ENCODE measurements at regions not wholly inside any gene's neighbourhood (a gene's known extent, or its start where the extent isn't known, plus 50 kb on each side); places are given as distances from the start of the nearest gene placed in this dataset.

- TF ChIP-seq CTCF (IDR thresholded peaks at IDR 0.05; ENCODE audit: low read depth, low read length): no peak
- no peak for DNase-seq (ENCODE audit: extremely low read depth, low read depth)
Measured at GRCh38 chr10:2081501-2081900, 344.2 kb upstream of the ADARB2 start.

GRCh38 chr10:2079603-2080078 is 342.3 kb upstream of the ADARB2 start:
- no peak for TF ChIP-seq CTCF (IDR thresholded peaks at IDR 0.05; ENCODE audit: low read depth, low read length)
- no peak for DNase-seq (ENCODE audit: extremely low read depth, low read depth)

- no peak for DNase-seq (ENCODE audit: extremely low read depth, low read depth)
- no peak for TF ChIP-seq CTCF (IDR thresholded peaks at IDR 0.05; ENCODE audit: low read depth, low read length)
Measured at GRCh38 chr10:2077231-2077630, 339.9 kb upstream of the ADARB2 start.

DNA sequence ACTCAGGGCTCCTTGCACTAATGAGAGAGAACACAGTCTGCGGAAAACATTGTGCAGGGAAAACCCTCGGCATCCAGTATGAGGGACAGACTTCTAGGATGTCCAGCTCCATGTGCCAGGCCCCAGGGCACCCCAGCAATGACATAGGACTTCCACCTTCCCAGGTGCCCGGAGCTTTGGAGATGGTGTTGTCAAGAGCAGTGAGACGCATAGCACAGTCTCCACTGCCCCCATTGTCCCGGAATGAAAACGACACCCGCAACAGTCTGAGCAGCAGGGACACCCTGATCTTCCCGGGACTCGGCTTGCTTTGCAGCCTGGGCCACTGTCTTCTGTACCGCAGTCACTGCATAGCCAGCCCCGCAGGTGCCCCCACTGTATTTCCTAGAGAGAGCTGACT is 339.2 kb upstream of the ADARB2 start:
- DNase-seq (ENCODE audit: extremely low read depth, low read depth): no peak
- no peak for TF ChIP-seq CTCF (IDR thresholded peaks at IDR 0.05; ENCODE audit: low read depth, low read length)

DNA sequence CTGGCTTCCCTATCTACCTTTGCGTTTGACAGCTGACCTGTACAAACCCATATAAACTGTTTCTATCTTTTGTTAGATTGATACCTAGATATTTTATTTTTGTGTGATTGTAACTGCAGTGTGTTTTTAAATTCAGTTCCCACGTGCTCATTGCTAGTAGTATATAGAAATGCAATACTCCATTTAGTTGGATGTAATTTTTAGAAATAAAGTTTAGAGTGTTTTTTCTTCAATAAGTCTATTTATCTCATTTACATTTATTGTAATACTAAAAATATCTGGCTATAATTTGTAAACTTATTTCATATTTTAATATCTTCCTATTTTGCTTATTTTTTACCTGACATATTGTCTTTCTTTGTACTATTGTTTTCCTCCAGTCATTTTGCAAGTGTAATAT is 329.7 kb upstream of the ADARB2 start:
- DNase-seq (ENCODE audit: extremely low read depth, low read depth): no peak
- no peak for TF ChIP-seq CTCF (IDR thresholded peaks at IDR 0.05; ENCODE audit: low read depth, low read length)

DNA sequence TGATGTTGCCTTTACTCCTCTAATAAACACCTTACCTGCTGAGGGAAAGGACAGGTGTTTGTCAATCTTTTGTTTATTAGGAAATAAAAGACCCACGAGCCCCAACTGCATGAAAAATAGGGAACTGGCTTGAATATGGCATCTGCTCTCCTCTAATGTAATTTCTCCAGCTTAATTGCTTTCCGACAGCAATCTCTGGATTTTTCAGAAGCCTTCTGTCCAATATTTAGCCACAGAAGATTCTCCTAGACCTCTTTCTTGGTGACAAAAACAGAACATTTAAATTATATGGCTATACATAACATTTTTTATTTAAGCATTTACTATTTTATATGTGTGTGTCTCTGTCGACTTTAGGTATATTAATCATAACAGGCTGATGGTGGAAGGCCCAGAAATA is 317.4 kb upstream of the ADARB2 start:
- TF ChIP-seq CTCF (IDR thresholded peaks at IDR 0.05; ENCODE audit: low read depth, low read length): no peak
- no peak for DNase-seq (ENCODE audit: extremely low read depth, low read depth)

GRCh38 chr10:2053805-2054204 is 316.5 kb upstream of the ADARB2 start:
- no peak for TF ChIP-seq CTCF (IDR thresholded peaks at IDR 0.05; ENCODE audit: low read depth, low read length)

More at GRCh38 chr10:2053805-2054204, 316.5 kb upstream of the ADARB2 start:
- no peak for DNase-seq (ENCODE audit: extremely low read depth, low read depth)
